SK-N-SH treated with all-trans-retinoic acid at 6 μM for 48 hours (cell line): ENCODE measurements at regions not wholly inside any gene's neighbourhood (a gene's known extent, or its start where the extent isn't known, plus 50 kb on each side); places are given as distances from the start of the nearest gene placed in this dataset.

Experiments used
- ATAC-seq: fragments of 200-7000 bp; cut with Tn5 transposase; 3 replicates; pipeline ENCODE4 v1.9.1; 2020; ENCODE audit warnings: mild to moderate bottlenecking, moderate library complexity
- ARNTL ChIP-seq: fragments of 450-650 bp; formaldehyde crosslinking; IDR thresholded peaks from 2 replicates; pipeline ENCODE4 v1.5.0; 2020; ENCODE audit warnings: low read depth, mild to moderate bottlenecking, moderate library complexity, borderline replicate concordance
- BACH2 ChIP-seq: fragments of 250-450 bp; sonication (Bioruptor Pico); IDR thresholded peaks from 2 replicates; pipeline ENCODE4 v1.9.0; 2021; ENCODE audit warnings: mild to moderate bottlenecking, borderline replicate concordance
- CREB5 ChIP-seq: fragments of 250-450 bp; sonication (Bioruptor Pico); IDR thresholded peaks from 2 replicates; pipeline ENCODE4 v1.5.1; 2020; ENCODE audit warnings: low read depth, mild to moderate bottlenecking, moderate library complexity
- CSDC2 ChIP-seq: fragments of 250-450 bp; sonication (Bioruptor Pico); IDR thresholded peaks from 2 replicates; pipeline ENCODE4 v1.5.0; 2020; ENCODE audit warnings: mild to moderate bottlenecking, moderate library complexity
- CSRNP3 ChIP-seq: fragments of 250-450 bp; sonication (Bioruptor Pico); IDR thresholded peaks from 2 replicates; pipeline ENCODE4 v1.5.1; 2021; ENCODE audit warnings: mild to moderate bottlenecking, moderate library complexity
- ESRRG ChIP-seq: fragments of 250-450 bp; sonication (Bioruptor Pico); IDR thresholded peaks from 2 replicates; pipeline ENCODE4 v1.6.1; 2021; ENCODE audit warnings: mild to moderate bottlenecking
- GLIS3 ChIP-seq: fragments of 250-450 bp; sonication (Bioruptor Pico); IDR thresholded peaks from 2 replicates; pipeline ENCODE4 v1.5.0; 2020; ENCODE audit warnings: mild to moderate bottlenecking, moderate library complexity
- ISL1 ChIP-seq: fragments of 250-450 bp; sonication (Bioruptor Pico); IDR thresholded peaks from 2 replicates; pipeline ENCODE4 v2.1.2; 2022; ENCODE audit warnings: mild to moderate bottlenecking, moderate library complexity
- OSR1 ChIP-seq: fragments of 250-450 bp; sonication (Bioruptor Pico); IDR thresholded peaks from 2 replicates; pipeline ENCODE4 v1.8.0; 2022; ENCODE audit warnings: moderate library complexity, mild to moderate bottlenecking, inconsistent platforms
- PATZ1 ChIP-seq: fragments of 250-450 bp; sonication (Bioruptor Pico); IDR thresholded peaks from 2 replicates; pipeline ENCODE4 v1.8.0; 2020; ENCODE audit warnings: mild to moderate bottlenecking, moderate library complexity, borderline replicate concordance
- POU6F1 ChIP-seq: fragments of 250-450 bp; sonication (Bioruptor Pico); IDR thresholded peaks from 2 replicates; pipeline ENCODE4 v1.8.0; 2021; ENCODE audit warnings: low read depth, mild to moderate bottlenecking, moderate library complexity, borderline replicate concordance
- PPARA ChIP-seq: fragments of 250-450 bp; sonication (Bioruptor Pico); IDR thresholded peaks from 2 replicates; pipeline ENCODE4 v1.5.0; 2020; ENCODE audit warnings: mild to moderate bottlenecking, borderline replicate concordance
- RARB ChIP-seq: fragments of 250-450 bp; sonication (Bioruptor Pico); IDR thresholded peaks from 2 replicates; pipeline ENCODE4 v1.8.0; 2021; ENCODE audit warnings: mild to moderate bottlenecking, moderate library complexity
- SNAI2 ChIP-seq: fragments of 250-450 bp; sonication (Bioruptor Pico); IDR thresholded peaks from 2 replicates; pipeline ENCODE4 v1.5.0; 2020; ENCODE audit warnings: mild to moderate bottlenecking, moderate library complexity
- TCF4 ChIP-seq: fragments of 250-450 bp; sonication (Bioruptor Pico); IDR thresholded peaks from 2 replicates; pipeline ENCODE4 v1.8.0; 2021; ENCODE audit warnings: mild to moderate bottlenecking, moderate library complexity, borderline replicate concordance
- TOX ChIP-seq: fragments of 250-450 bp; sonication (Bioruptor Pico); IDR thresholded peaks from 2 replicates; pipeline ENCODE4 v1.8.0; 2021; ENCODE audit warnings: mild to moderate bottlenecking, moderate library complexity, borderline replicate concordance
- TSHZ2 ChIP-seq: fragments of 250-450 bp; sonication (Bioruptor Pico); IDR thresholded peaks from 2 replicates; pipeline ENCODE4 v1.5.0; 2020; ENCODE audit warnings: mild to moderate bottlenecking, moderate library complexity
- ZC3H10 ChIP-seq: fragments of 250-450 bp; sonication (Bioruptor Pico); IDR thresholded peaks from 2 replicates; pipeline ENCODE4 v1.5.1; 2021; ENCODE audit warnings: mild to moderate bottlenecking, moderate library complexity
- ZFP3 ChIP-seq: fragments of 250-450 bp; sonication (Bioruptor Pico); IDR thresholded peaks from 2 replicates; pipeline ENCODE4 v1.5.0; 2020; ENCODE audit warnings: mild to moderate bottlenecking, moderate library complexity
- ZFP30 ChIP-seq: fragments of 450-650 bp; formaldehyde crosslinking; IDR thresholded peaks from 2 replicates; pipeline ENCODE4 v1.5.0; 2022; ENCODE audit warnings: mild to moderate bottlenecking, moderate library complexity
- ZNF565 ChIP-seq: fragments of 450-650 bp; formaldehyde crosslinking; conservative IDR thresholded peaks from 2 replicates; pipeline ENCODE4 v1.5.0; 2020; ENCODE audit warnings: low read depth, mild to moderate bottlenecking, moderate library complexity
- ZNF70 ChIP-seq: fragments of 450-650 bp; formaldehyde crosslinking; IDR thresholded peaks from 2 replicates; pipeline ENCODE4 v1.5.0; 2020; ENCODE audit warnings: mild to moderate bottlenecking, moderate library complexity
- ZNF8 ChIP-seq: fragments of 450-650 bp; formaldehyde crosslinking; IDR thresholded peaks from 2 replicates; pipeline ENCODE4 v1.5.0; 2020; ENCODE audit warnings: mild to moderate bottlenecking, moderate library complexity

GRCh38 chr11:114921697-114922096 lies 243.4 kb downstream of the NXPE2 start:
- no peak for TF ChIP-seq ZFP3
- no peak for TF ChIP-seq POU6F1
- TF ChIP-seq ZNF8: no peak
- TF ChIP-seq CSRNP3 (CRISPR knock-in tag): no peak
- TF ChIP-seq ZFP30: no peak
- no peak for TF ChIP-seq BACH2 (CRISPR knock-in tag)
- no peak for TF ChIP-seq GLIS3 (CRISPR knock-in tag)
- TF ChIP-seq ZNF565 (CRISPR knock-in tag): no peak
- no peak for TF ChIP-seq ISL1 (CRISPR knock-in tag)
- TF ChIP-seq ESRRG (CRISPR knock-in tag): no peak
- ATAC-seq: no peak

GRCh38 chr11:114924042-114924441 lies 245.7 kb downstream of the NXPE2 start:
- no peak for TF ChIP-seq RARB (CRISPR knock-in tag)
- no peak for TF ChIP-seq ZNF70 (CRISPR knock-in tag)
- no peak for TF ChIP-seq ZFP30
- ATAC-seq: no peak

GRCh38 chr11:114925591-114925990 lies 247.3 kb downstream of the NXPE2 start:
- ATAC-seq: no peak
- TF ChIP-seq ZNF8 (no peak), RARB (CRISPR knock-in tag) (no peak), SNAI2 (no peak), PATZ1 (CRISPR knock-in tag) (no peak), OSR1 (CRISPR knock-in tag) (no peak)

- TF ChIP-seq ESRRG (CRISPR knock-in tag) (no peak), ZNF565 (CRISPR knock-in tag) (no peak), TSHZ2 (no peak), PPARA (CRISPR knock-in tag) (no peak), PATZ1 (CRISPR knock-in tag) (no peak), ZNF8 (no peak), TCF4 (CRISPR knock-in tag) (no peak), ZFP30 (no peak), ISL1 (CRISPR knock-in tag) (no peak), POU6F1 (no peak), ZC3H10 (CRISPR knock-in tag) (no peak), TOX (no peak), ZFP3 (no peak), CREB5 (CRISPR knock-in tag) (no peak), ARNTL (no peak), CSDC2 (CRISPR knock-in tag) (no peak), SNAI2 (no peak)
- ATAC-seq: no peak
These were observed 250.0 kb downstream of the NXPE2 start for GRCh38 chr11:114928260-114928870.
